HFFc6 (cell line): ENCODE measurements at regions not wholly inside any gene's neighbourhood (a gene's known extent, or its start where the extent isn't known, plus 50 kb on each side); places are given as distances from the start of the nearest gene placed in this dataset.

ENCODE experiments used
- DNase-seq: peaks from one replicate; pipeline ENCODE4 v3.0.0-alpha.2; 2018
- H3K27ac Mint-ChIP-seq: 2 replicates; pipeline ENCODE4 v1.8.0; 2020; ENCODE audit warnings: mild to moderate bottlenecking, mixed read lengths
- H3K27me3 Mint-ChIP-seq: 2 replicates; pipeline ENCODE4 v1.8.0; 2021; ENCODE audit warnings: mild to moderate bottlenecking, moderate library complexity, mixed read lengths; ENCODE audit not compliant: insufficient read depth
- H3K36me3 Mint-ChIP-seq: 2 replicates; pipeline ENCODE4 v1.8.0; 2021; ENCODE audit warnings: low read depth, mixed read lengths
- H3K4me1 Mint-ChIP-seq: 2 replicates; pipeline ENCODE4 v1.8.0; 2020; ENCODE audit warnings: low read depth, mixed read lengths
- H3K4me3 Mint-ChIP-seq: 2 replicates; pipeline ENCODE4 v1.8.0; 2020; ENCODE audit warnings: mild to moderate bottlenecking, moderate library complexity, mixed read lengths
- H3K9me3 Mint-ChIP-seq: 2 replicates; pipeline ENCODE4 v1.8.0; 2020; ENCODE audit warnings: mild to moderate bottlenecking, mixed read lengths
- CTCF ChIP-seq: fragments of 200-600 bp; sonication (generic); IDR thresholded peaks from 2 replicates; pipeline ENCODE4 v1.5.0; 2021; ENCODE audit warnings: antibody characterized with exemption, mild to moderate bottlenecking

- Mint-ChIP-seq H3K4me1 (no peaks in the 10 kb centered on the region), H3K9me3 (no peaks in the 10 kb centered on the region), H3K4me3 (no peak overlapping the region), H3K27me3 (peaks cover 4% of the 10 kb centered on the region; the same call in 1 of the 2 replicates), H3K27ac (no peak overlapping the region), H3K36me3 (no peaks in the 10 kb centered on the region)
- no peak for DNase-seq
- no peak for TF ChIP-seq CTCF
These were observed 112.6 kb upstream of the ARRDC3 start for GRCh38 chr5:91495699-91496098.

GRCh38 chr5:91494447-91494996, 111.4 kb upstream of the ARRDC3 start:
- no peaks in the 10 kb centered on the region for H3K4me1 Mint-ChIP-seq
- no peak for TF ChIP-seq CTCF
- H3K27me3 Mint-ChIP-seq: peaks cover 4% of the 10 kb centered on the region
- no peak overlapping the region for H3K4me3 Mint-ChIP-seq
- DNase-seq: no peak
- no peaks in the 10 kb centered on the region for H3K36me3 Mint-ChIP-seq
- no peak overlapping the region for H3K27ac Mint-ChIP-seq
- H3K9me3 Mint-ChIP-seq: no peaks in the 10 kb centered on the region

GRCh38 chr5:91493086-91493485, 110.0 kb upstream of the ARRDC3 start:
- H3K36me3 Mint-ChIP-seq: no peaks in the 10 kb centered on the region
- no peaks in the 10 kb centered on the region for H3K9me3 Mint-ChIP-seq
- H3K27me3 Mint-ChIP-seq: peaks cover 5% of the 10 kb centered on the region

GRCh38 chr5:91491229-91491628, 108.1 kb upstream of the ARRDC3 start:
- Mint-ChIP-seq H3K4me1 (no peaks in the 10 kb centered on the region), H3K27me3 (peaks cover 5% of the 10 kb centered on the region), H3K27ac (no peak overlapping the region), H3K9me3 (no peaks in the 10 kb centered on the region), H3K4me3 (no peak overlapping the region), H3K36me3 (no peaks in the 10 kb centered on the region)
- DNase-seq: no peak
- no peak for TF ChIP-seq CTCF

More at GRCh38 chr5:91493086-91493485, 110.0 kb upstream of the ARRDC3 start:
- TF ChIP-seq CTCF: no peak
- no peak for DNase-seq
- no peak overlapping the region for H3K4me3 Mint-ChIP-seq
- H3K4me1 Mint-ChIP-seq: no peaks in the 10 kb centered on the region
- no peak overlapping the region for H3K27ac Mint-ChIP-seq

- Mint-ChIP-seq H3K4me3 (no peak overlapping the region), H3K27me3 (peaks cover 1% of the 10 kb centered on the region), H3K9me3 (no peaks in the 10 kb centered on the region), H3K4me1 (no peaks in the 10 kb centered on the region), H3K27ac (no peak overlapping the region), H3K36me3 (no peaks in the 10 kb centered on the region)
- no peak for DNase-seq
- no peak for TF ChIP-seq CTCF
These were observed 107.2 kb upstream of the ARRDC3 start for GRCh38 chr5:91490316-91490715.

- no peaks in the 10 kb centered on the region for H3K36me3 Mint-ChIP-seq
- no peak for TF ChIP-seq CTCF
- H3K9me3 Mint-ChIP-seq: no peaks in the 10 kb centered on the region
- H3K4me3 Mint-ChIP-seq: no peak overlapping the region
- H3K27me3 Mint-ChIP-seq: peaks cover 1% of the 10 kb centered on the region
- no peak for DNase-seq
- H3K27ac Mint-ChIP-seq: no peak overlapping the region
- no peaks in the 10 kb centered on the region for H3K4me1 Mint-ChIP-seq
These were observed 104.3 kb upstream of the ARRDC3 start for GRCh38 chr5:91487420-91487819.
